GM19240 (cell line): ENCODE measurements at regions not wholly inside any gene's neighbourhood (a gene's known extent, or its start where the extent isn't known, plus 50 kb on each side); places are given as distances from the start of the nearest gene placed in this dataset.

Experiments
- DNase-seq: peaks from one replicate; pipeline ENCODE4 v3.0.0; 2011; ENCODE audit warnings: low spot score; ENCODE audit not compliant: insufficient read length

GRCh38 chr17:65368341-65368740, 193.1 kb downstream of the AXIN2 start:
- DNase-seq, result no peak

- no peak for DNase-seq
These were observed 195.2 kb downstream of the AXIN2 start for GRCh38 chr17:65366102-65366844.

GRCh38 chr17:65365169-65365568, 196.3 kb downstream of the AXIN2 start:
- DNase-seq, result no peak

- no peak for DNase-seq
These were observed 197.0 kb downstream of the AXIN2 start for GRCh38 chr17:65364438-65364837.

- DNase-seq, result no peak
These were observed 198.6 kb downstream of the AXIN2 start for GRCh38 chr17:65362826-65363225.

- no peak for DNase-seq
These were observed 200.4 kb downstream of the AXIN2 start for GRCh38 chr17:65360961-65361552.

- DNase-seq, result no peak
These were observed 202.4 kb downstream of the AXIN2 start for GRCh38 chr17:65359016-65359415.

- DNase-seq, result no peak
These were observed 204.9 kb downstream of the AXIN2 start for GRCh38 chr17:65356536-65356935.

GRCh38 chr17:65355246-65355645, 206.2 kb downstream of the AXIN2 start:
- DNase-seq, result no peak

- DNase-seq, result no peak
These were observed 211.5 kb downstream of the AXIN2 start for GRCh38 chr17:65349916-65350315.

GRCh38 chr17:65346166-65346565, 209.0 kb downstream of the RGS9 start:
- no peak for DNase-seq

GRCh38 chr17:65345261-65346005, 208.3 kb downstream of the RGS9 start:
- no peak for DNase-seq

GRCh38 chr17:65340401-65340800, 203.2 kb downstream of the RGS9 start:
- no peak for DNase-seq

- no peak for DNase-seq
These were observed 197.2 kb downstream of the RGS9 start for GRCh38 chr17:65334406-65334805.

- no peak for DNase-seq
These were observed 195.6 kb downstream of the RGS9 start for GRCh38 chr17:65332779-65333178.

- DNase-seq, result no peak
These were observed 195.2 kb downstream of the RGS9 start for GRCh38 chr17:65332375-65332774.

GRCh38 chr17:65328567-65328966, 191.4 kb downstream of the RGS9 start:
- DNase-seq, result no peak

- no peak for DNase-seq
These were observed 187.6 kb downstream of the RGS9 start for GRCh38 chr17:65324611-65325342.

- no peak for DNase-seq
These were observed 185.9 kb downstream of the RGS9 start for GRCh38 chr17:65323049-65323448.

GRCh38 chr17:65320820-65321219, 183.7 kb downstream of the RGS9 start:
- DNase-seq, result no peak

GRCh38 chr17:65314212-65314611, 177.0 kb downstream of the RGS9 start:
- DNase-seq, result no peak
